Small intestine (tissue), 7 donors: ENCODE measurements at regions not wholly inside any gene's neighbourhood (a gene's known extent, or its start where the extent isn't known, plus 50 kb on each side); places are given as distances from the start of the nearest gene placed in this dataset.
"Not testable (repeated sequence)": the region's sequence is repeated elsewhere in the genome, so short reads cannot be mapped to it uniquely, and the experiment has no call there.

Experiments
- DNase-seq, 2 donors: peaks; one replicate each; pipeline versions ENCODE4 v3.0.0 to v3.0.0-alpha.2; 2013
- FAIRE-seq: peaks from 2 replicates; lab custom pipeline; 2012; peaks lifted over from hg19 to GRCh38; lab: Jason Lieb, UNC
- H3K27ac ChIP-seq, 3 donors: one replicate each; pipeline ENCODE4 v1.5.1; 2013; ENCODE audit warnings: low read length in 2 of 3, mild to moderate bottlenecking in 2 of 3, control low read depth in 1 of 3, inconsistent platforms in 1 of 3, low read depth in 1 of 3, moderate library complexity in 1 of 3
- H3K27me3 ChIP-seq, 3 donors: one replicate each; pipeline ENCODE4 v1.6.1; 2013; ENCODE audit warnings: low read length in 3 of 3, inconsistent platforms in 1 of 3; ENCODE audit not compliant: control insufficient read depth in 3 of 3, insufficient read depth in 3 of 3
- H3K36me3 ChIP-seq, 3 donors: one replicate each; pipeline ENCODE4 v1.6.1; 2013; ENCODE audit warnings: low read length in 3 of 3, inconsistent platforms in 1 of 3, low read depth in 1 of 3, mild to moderate bottlenecking in 1 of 3, moderate library complexity in 1 of 3; ENCODE audit not compliant: control insufficient read depth in 3 of 3, insufficient read depth in 2 of 3
- H3K4me1 ChIP-seq, 3 donors: one replicate each; pipeline ENCODE4 v1.6.1; 2013; ENCODE audit warnings: low read length in 2 of 3, inconsistent platforms in 1 of 3, low read depth in 1 of 3, mild to moderate bottlenecking in 1 of 3, moderate library complexity in 1 of 3; ENCODE audit not compliant: control insufficient read depth in 3 of 3, insufficient read depth in 2 of 3
- H3K4me3 ChIP-seq, 3 donors: one replicate each; pipeline ENCODE4 v1.5.1; 2013; ENCODE audit warnings: low read length in 3 of 3, control low read depth in 1 of 3, inconsistent platforms in 1 of 3, low read depth in 1 of 3, mild to moderate bottlenecking in 1 of 3, moderate library complexity in 1 of 3
- H3K9me3 ChIP-seq, 2 donors: one replicate each; pipeline ENCODE4 v1.6.1; 2013; ENCODE audit warnings: low read depth in 1 of 2, low read length in 1 of 2; ENCODE audit not compliant: control insufficient read depth in 2 of 2, insufficient read depth in 1 of 2
- WGBS, 3 donors: extraction: QIAGEN DNeasy Blood & Tissue Kit; methylation state at CpG; one replicate each; pipeline ENCODE4 v1.1.7; 2013; 5-methylcytosine and 5-hydroxymethylcytosine counted together
- donor health status: healthy with polysubstance abuse.
- donor health status: control.
- donor health status: control.
- donor health status: Bipolar disorder and iron deficiency.
- donor health status: healthy.

- WGBS, 3 donors = 86 to 89% (median 87%) methylated on average over 17 of the region's 17 CpGs
- FAIRE-seq = no peak
Observed at GRCh38 chr7:22049766-22050500, 104.2 kb upstream of the CDCA7L start.

GRCh38 chr7:22043367-22043766 is 97.7 kb upstream of the CDCA7L start:
- Histone ChIP-seq H3K4me1 (no peaks in the 10 kb centered on the region), H3K27ac (no peak overlapping the region), H3K36me3 (no peaks in the 10 kb centered on the region), H3K27me3 (no peaks in the 10 kb centered on the region), H3K4me3 (no peak overlapping the region), H3K9me3 (peaks cover 0 to 4% of the 10 kb centered on the region in 2 donors)
- 77 to 90% (median 87%) methylated on average over 5 of the region's 5 CpGs for WGBS, 3 donors
- no peak for FAIRE-seq
- no peak for DNase-seq

More at GRCh38 chr7:22049766-22050500, 104.2 kb upstream of the CDCA7L start:
- peaks cover 0 to 3% (median 0%) of the 10 kb centered on the region in 3 donors for H3K27me3 ChIP-seq
- DNase-seq = no peak
- no peaks in the 10 kb centered on the region for H3K4me1 ChIP-seq
- H3K4me3 ChIP-seq = no peak overlapping the region
- no peak overlapping the region for H3K27ac ChIP-seq
- H3K9me3 ChIP-seq = no peaks in the 10 kb centered on the region
- no peaks in the 10 kb centered on the region for H3K36me3 ChIP-seq

DNA sequence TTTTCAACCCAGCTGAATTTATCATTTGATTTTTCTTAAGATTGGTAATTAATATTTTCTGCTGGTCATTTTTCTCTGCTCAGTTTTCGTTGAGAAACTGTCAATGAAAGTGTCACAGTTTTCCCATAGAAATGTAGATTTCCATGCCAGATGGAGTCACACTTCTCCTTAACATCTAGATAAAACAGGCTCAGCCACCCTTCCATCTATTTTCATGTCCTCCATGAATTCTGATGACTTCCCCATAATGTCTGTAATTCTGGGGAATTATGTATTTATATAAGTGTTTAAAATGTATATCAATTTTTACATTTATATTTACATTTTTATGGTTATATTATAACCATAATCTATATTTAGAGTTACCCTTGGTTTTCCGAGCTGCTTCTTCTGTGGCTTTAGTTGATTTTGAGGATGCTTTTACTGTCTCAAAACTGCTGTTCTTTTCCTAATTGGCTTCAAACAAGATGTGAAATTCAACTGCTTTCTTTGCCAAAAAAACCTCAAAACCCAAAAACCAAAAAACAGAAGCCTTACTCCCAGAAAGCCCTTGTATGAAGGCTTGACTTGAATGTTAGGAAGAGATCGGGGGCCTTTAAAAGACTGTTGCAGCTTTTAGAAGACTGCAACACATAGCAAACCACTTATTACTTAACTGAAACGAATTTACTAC is 95.4 kb upstream of the CDCA7L start:
- no peaks in the 10 kb centered on the region for H3K4me1 ChIP-seq
- no peaks in the 10 kb centered on the region for H3K27me3 ChIP-seq
- DNase-seq (no peak), FAIRE-seq (no peak)
- 54 to 68% (median 54%) methylated on average over 4 of the region's 4 CpGs for WGBS, 3 donors
- H3K36me3 ChIP-seq = no peaks in the 10 kb centered on the region
- no peak overlapping the region for H3K27ac ChIP-seq
- no peak overlapping the region for H3K4me3 ChIP-seq
- peaks cover 0 to 4% of the 10 kb centered on the region in 2 donors for H3K9me3 ChIP-seq

- no peak overlapping the region for H3K27ac ChIP-seq
- H3K27me3 ChIP-seq = no peaks in the 10 kb centered on the region
- no peaks in the 10 kb centered on the region for H3K36me3 ChIP-seq
- 38 to 55% (median 52%) methylated on average over 1 of the region's 1 CpG for WGBS, 3 donors
- peaks cover 0 to 4% of the 10 kb centered on the region in 2 donors for H3K9me3 ChIP-seq
- no peak overlapping the region for H3K4me3 ChIP-seq
- DNase-seq (no peak), FAIRE-seq (no peak)
- no peaks in the 10 kb centered on the region for H3K4me1 ChIP-seq
Observed at GRCh38 chr7:22039670-22040069, 94.0 kb upstream of the CDCA7L start.

DNA sequence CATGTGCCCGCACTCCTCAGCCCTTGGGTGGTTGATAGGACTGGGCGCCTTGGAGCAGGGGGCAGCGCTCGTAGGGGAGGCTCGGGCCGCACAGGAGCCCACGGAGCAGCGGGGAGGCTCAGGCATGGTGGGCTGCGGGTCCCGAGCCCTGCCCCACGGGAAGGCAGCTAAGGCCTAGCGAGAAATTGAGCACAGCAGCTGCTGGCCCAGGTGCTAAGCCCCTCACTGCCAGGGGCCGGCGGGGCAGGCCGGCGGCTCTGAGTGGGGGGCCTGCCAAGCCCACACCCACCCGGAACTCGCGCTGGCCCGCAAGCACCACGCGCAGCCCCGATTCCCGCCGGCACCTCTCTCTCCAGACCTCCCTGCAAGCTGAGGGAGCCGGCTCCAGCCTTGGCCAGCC is 86.7 kb upstream of the CDCA7L start:
- H3K4me3 ChIP-seq, FAIRE-seq, H3K9me3 ChIP-seq, H3K36me3 ChIP-seq, DNase-seq, H3K27ac ChIP-seq, H3K27me3 ChIP-seq, H3K4me1 ChIP-seq: not testable (repeated sequence)
- 90 to 98% (median 98%) methylated on average over 14 to 26 of the region's 26 CpGs for WGBS, 3 donors

DNA sequence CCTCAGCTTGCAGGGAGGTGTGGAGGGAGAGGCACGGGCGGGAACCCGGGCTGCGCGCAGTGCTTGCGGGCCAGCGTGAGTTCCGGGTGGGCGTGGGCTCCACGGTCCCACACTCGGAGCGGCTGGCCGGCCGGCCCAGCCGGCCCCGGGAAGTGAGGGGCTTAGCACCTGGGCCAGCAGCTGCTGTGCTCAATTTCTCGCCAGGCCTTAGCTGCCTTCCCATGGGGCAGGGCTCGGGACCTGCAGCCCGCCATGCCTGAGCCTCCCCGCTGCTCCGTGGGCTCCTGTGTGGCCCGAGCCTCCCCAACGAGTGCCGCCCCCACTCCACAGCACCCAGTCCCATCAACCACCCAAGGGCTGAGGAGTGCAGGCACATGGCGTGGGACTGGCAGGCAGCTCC is 83.0 kb upstream of the CDCA7L start:
- H3K4me3 ChIP-seq, H3K27me3 ChIP-seq: not testable (repeated sequence)
- WGBS, 3 donors = 93 to 95% (median 95%) methylated on average over 22 to 25 of the region's 25 CpGs

GRCh38 chr7:22027475-22027874 is 81.8 kb upstream of the CDCA7L start:
- Histone ChIP-seq H3K36me3 (no peaks in the 10 kb centered on the region), H3K4me3 (no peak overlapping the region), H3K27ac (no peak overlapping the region), H3K27me3 (peaks cover 0 to 3% (median 0%) of the 10 kb centered on the region in 3 donors), H3K4me1 (no peaks in the 10 kb centered on the region), H3K9me3 (no peaks in the 10 kb centered on the region)
- FAIRE-seq (no peak), DNase-seq (no peak)
- 55 to 75% (median 69%) methylated on average over 2 of the region's 2 CpGs for WGBS, 3 donors

More for the DNA sequence above, 83.0 kb upstream of the CDCA7L start:
- not testable (repeated sequence) for H3K4me1 ChIP-seq, DNase-seq, H3K36me3 ChIP-seq, H3K27ac ChIP-seq, FAIRE-seq, H3K9me3 ChIP-seq

DNA sequence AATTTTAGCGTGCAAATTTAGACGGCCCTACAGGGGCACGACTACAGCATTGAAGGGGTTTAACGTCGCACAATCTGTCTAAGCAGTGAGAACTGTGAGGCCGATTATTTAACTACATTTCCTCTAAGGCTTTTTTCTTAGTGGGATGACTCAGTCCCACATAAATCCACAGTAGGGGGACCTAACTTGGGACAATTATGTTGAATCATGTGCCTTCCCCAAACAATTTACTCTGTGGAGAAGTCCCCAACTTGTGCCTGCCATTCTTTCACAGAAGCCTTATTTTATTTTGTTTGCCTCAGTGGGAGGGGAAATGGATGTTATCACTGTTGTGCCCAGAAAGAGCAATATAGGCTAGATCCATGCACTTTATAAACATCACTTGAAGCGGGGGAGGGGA is 80.3 kb upstream of the CDCA7L start:
- DNase-seq = no peak
- Histone ChIP-seq H3K4me3 (no peak overlapping the region), H3K27ac (no peak overlapping the region), H3K9me3 (no peaks in the 10 kb centered on the region), H3K4me1 (no peaks in the 10 kb centered on the region), H3K36me3 (no peaks in the 10 kb centered on the region), H3K27me3 (peaks cover 0 to 3% (median 0%) of the 10 kb centered on the region in 3 donors)
- 81 to 90% (median 87%) methylated on average over 7 of the region's 7 CpGs for WGBS, 3 donors
- no peak for FAIRE-seq
